ENCODE measurements at regions not wholly inside any gene's neighbourhood (a gene's known extent, or its start where the extent isn't known, plus 50 kb on each side); places are given as distances from the start of the nearest gene placed in this dataset.

GRCh38 chr3:98985431-98985830 lies 83.9 kb upstream of the DCBLD2 start:
- DNase-seq (ENCODE audit: low read depth in 1 of 2, low spot score in 2 of 2), result no peak
- Histone ChIP-seq H3K9me3 (replicated peaks) (no peaks in the 10 kb centered on the region), H3K36me3 (no peaks in the 10 kb centered on the region), H3K27ac (no peak overlapping the region), H3K27me3 (replicated peaks) (no peaks in the 10 kb centered on the region), H3K4me3 (no peak overlapping the region), H3K4me1 (replicated peaks) (peaks cover 28% of the 10 kb centered on the region)

DNA sequence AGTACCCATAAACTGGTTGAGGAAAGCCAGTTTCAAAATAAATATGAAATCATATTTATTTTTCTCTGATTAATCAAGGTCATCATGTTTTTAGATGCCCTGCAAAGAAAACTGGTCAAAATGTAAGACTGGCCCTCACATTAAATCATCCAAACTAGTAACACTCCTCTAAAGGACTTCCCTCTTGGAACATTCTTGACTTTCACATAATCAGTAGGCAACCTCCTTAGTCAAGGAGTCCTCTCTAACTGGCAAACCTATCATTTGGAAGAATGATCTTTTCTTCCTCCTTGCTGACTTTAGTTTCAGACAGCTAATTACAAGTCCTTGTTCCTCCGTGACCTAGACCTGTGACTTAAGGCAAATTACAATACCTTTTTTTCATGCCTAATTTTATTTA lies 82.5 kb upstream of the DCBLD2 start:
- H3K4me1 ChIP-seq (replicated peaks), result peaks cover 31% of the 10 kb centered on the region

GRCh38 chr3:98982351-98982750 lies 80.9 kb upstream of the DCBLD2 start:
- peaks cover 48% of the 10 kb centered on the region for H3K4me1 ChIP-seq (replicated peaks)

More for the DNA sequence above, 82.5 kb upstream of the DCBLD2 start:
- Histone ChIP-seq H3K27me3 (replicated peaks) (no peaks in the 10 kb centered on the region), H3K27ac (no peak overlapping the region), H3K9me3 (replicated peaks) (no peaks in the 10 kb centered on the region), H3K36me3 (no peaks in the 10 kb centered on the region), H3K4me3 (no peak overlapping the region)
- DNase-seq (ENCODE audit: low read depth in 1 of 2, low spot score in 2 of 2), result no peak

DNA sequence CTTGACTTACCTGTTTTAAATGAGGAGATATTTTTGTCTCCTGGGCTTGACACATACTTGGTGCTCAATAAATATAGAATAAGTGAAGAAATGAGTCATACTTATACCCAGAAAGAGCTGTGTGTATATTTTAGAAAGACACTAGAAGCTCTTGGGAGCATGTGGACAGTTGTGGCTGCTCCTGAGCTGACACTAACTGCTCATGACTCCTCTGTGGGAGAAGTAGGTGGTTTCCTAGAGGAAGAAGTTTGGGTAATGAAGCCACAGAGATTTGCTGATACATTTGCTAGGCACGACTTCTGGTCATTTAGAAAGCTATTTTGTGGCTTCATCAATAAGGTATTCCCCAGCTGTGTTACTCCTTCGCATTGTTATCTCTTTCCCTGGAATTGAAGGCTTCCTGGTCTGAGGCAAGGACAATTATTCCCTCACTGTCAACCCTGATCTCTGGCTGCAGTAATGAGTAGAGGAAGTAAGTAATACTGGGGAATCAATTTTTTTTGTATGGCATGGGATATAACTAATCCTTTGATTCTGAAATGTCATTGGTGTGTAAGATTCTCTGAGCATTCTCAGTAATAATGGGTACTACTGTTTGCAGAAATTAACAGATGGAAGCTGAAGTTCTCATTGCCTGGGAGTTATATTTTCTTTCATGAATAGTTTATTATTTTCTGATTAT lies 79.6 kb upstream of the DCBLD2 start:
- no peak overlapping the region for H3K4me3 ChIP-seq
- no peaks in the 10 kb centered on the region for H3K27me3 ChIP-seq (replicated peaks)
- H3K9me3 ChIP-seq (replicated peaks), result no peaks in the 10 kb centered on the region
- no peaks in the 10 kb centered on the region for H3K36me3 ChIP-seq
- peaks cover 51% of the 10 kb centered on the region for H3K4me1 ChIP-seq (replicated peaks)
- H3K27ac ChIP-seq, result peak overlapping the region; percentile 28; the same call in 1 of the 2 replicates
- peak in 1 of 2 experiments; percentile 22 for DNase-seq (ENCODE audit: low read depth in 1 of 2, low spot score in 2 of 2)

More at GRCh38 chr3:98982351-98982750, 80.9 kb upstream of the DCBLD2 start:
- no peaks in the 10 kb centered on the region for H3K27me3 ChIP-seq (replicated peaks)
- no peaks in the 10 kb centered on the region for H3K9me3 ChIP-seq (replicated peaks)
- no peak overlapping the region for H3K4me3 ChIP-seq
- H3K27ac ChIP-seq, result no peak overlapping the region
- DNase-seq (ENCODE audit: low read depth in 1 of 2, low spot score in 2 of 2), result no peak
- no peaks in the 10 kb centered on the region for H3K36me3 ChIP-seq

DNA sequence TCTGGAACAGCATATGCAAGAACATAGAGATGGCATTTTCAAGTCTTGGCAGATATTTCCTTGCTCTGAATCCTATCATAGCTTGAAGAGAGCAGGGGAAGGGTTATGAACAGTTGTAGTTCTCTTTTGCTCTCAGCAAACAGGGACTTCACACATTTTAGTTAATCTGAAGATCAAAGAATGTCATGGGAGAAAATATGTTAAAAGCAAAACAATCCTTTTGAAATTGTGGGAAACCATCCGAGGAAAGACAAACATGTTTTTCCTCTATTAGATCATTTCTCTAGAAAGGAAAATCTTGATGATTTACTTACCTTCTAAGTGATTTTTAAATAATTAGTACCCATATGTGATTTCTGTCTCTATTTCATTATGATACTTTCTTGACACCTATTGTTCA lies 77.8 kb upstream of the DCBLD2 start:
- Histone ChIP-seq H3K9me3 (replicated peaks) (no peaks in the 10 kb centered on the region), H3K27me3 (replicated peaks) (no peaks in the 10 kb centered on the region), H3K4me1 (replicated peaks) (peaks cover 44% of the 10 kb centered on the region), H3K36me3 (no peaks in the 10 kb centered on the region), H3K4me3 (no peak overlapping the region), H3K27ac (no peak overlapping the region)
- no peak for DNase-seq (ENCODE audit: low read depth in 1 of 2, low spot score in 2 of 2)

DNA sequence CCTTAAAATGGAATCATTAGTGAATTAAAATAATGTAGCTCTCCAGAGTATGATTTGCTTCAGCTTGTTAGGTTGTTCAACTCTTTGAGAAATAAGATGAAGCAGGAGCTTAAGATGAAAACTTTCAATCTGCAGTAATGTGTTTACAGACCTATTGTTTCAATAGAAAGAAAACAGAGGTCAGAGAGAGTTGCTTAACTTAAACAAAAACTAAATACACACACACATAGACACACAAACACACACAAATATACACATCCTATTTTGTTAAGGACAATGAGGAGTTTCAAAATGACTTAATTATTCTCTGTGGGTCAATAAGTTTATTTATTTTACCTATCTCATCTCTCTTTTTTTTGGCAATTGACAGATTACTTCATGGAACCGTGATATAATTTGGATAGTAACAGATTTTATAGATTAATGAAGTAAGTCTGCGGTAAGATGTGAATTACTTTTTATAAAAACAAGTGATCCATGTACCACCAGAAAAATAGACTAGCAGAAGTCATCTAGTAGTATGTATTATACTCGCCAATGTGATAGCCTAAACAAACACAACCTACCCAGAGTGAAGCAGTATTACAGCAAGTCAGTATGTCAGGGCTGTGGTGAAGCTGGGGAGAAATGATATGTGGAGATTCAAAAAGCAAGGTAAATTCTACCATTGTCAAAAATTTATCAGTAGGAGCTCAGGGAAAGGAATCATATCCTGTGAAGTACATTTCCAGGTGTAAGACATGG lies 76.7 kb upstream of the DCBLD2 start:
- Histone ChIP-seq H3K4me3 (no peak overlapping the region), H3K9me3 (replicated peaks) (no peaks in the 10 kb centered on the region), H3K4me1 (replicated peaks) (peaks cover 40% of the 10 kb centered on the region), H3K36me3 (no peaks in the 10 kb centered on the region), H3K27ac (peak overlapping the region; percentile 75), H3K27me3 (replicated peaks) (no peaks in the 10 kb centered on the region)
- DNase-seq (ENCODE audit: low read depth in 1 of 2, low spot score in 2 of 2), result peak in 1 of 2 experiments; percentile 19

DNA sequence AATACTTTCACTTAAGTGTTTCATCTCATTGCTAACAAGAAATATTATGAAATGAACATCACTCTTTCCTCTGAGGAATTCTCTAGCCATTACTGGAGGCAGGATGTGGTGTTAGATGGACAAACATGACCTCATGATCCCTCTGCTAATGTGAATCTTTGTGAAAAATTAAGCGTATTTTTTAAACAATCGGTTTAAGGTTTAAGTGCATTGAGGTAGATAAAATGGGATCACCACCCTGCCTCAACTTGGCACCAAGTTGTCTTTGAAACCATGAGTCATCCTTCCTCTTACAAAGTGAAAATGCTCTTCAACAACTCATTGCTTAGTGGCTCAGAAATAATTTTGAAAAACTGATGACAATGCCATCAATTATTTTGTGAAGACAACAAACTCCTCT lies 76.0 kb upstream of the DCBLD2 start:
- DNase-seq (ENCODE audit: low read depth in 1 of 2, low spot score in 2 of 2), result peak; percentile 56 to 63
- Histone ChIP-seq H3K9me3 (replicated peaks) (no peaks in the 10 kb centered on the region; the same call in 1 of the 2 replicates), H3K4me3 (no peak overlapping the region), H3K27ac (peak overlapping the region; percentile 75), H3K4me1 (replicated peaks) (peaks cover 41% of the 10 kb centered on the region), H3K36me3 (no peaks in the 10 kb centered on the region), H3K27me3 (replicated peaks) (no peaks in the 10 kb centered on the region)

- no peaks in the 10 kb centered on the region for H3K36me3 ChIP-seq
- H3K9me3 ChIP-seq (replicated peaks), result no peaks in the 10 kb centered on the region; the same call in 1 of the 2 replicates
- no peaks in the 10 kb centered on the region for H3K27me3 ChIP-seq (replicated peaks)
- DNase-seq (ENCODE audit: low read depth in 1 of 2, low spot score in 2 of 2), result no peak
- H3K4me3 ChIP-seq, result no peak overlapping the region
- H3K4me1 ChIP-seq (replicated peaks), result peaks cover 51% of the 10 kb centered on the region
- no peak overlapping the region for H3K27ac ChIP-seq
These were observed 72.9 kb upstream of the DCBLD2 start for GRCh38 chr3:98974442-98974841.

DNA sequence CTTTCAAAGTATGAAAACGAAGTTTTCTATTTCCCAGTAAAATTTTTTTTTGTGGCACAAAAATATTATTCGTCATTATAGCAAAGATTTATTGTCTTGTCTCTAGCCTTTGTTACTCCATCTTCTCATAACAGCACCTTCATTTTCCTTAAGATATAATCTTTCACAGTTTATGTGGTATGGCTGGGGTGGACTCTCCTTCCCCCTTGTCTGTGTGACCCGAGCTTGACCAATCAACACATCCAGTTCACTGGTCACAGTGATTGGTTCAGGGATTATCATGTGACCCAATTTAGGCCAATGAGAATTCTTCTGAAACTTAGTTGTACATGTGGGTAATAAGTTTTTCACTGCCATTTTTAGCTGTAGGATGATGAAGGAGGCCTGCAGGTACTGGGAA lies 71.2 kb upstream of the DCBLD2 start:
- Histone ChIP-seq H3K9me3 (replicated peaks) (no peaks in the 10 kb centered on the region; the same call in 1 of the 2 replicates), H3K36me3 (no peaks in the 10 kb centered on the region), H3K4me3 (no peak overlapping the region), H3K27me3 (replicated peaks) (no peaks in the 10 kb centered on the region), H3K4me1 (replicated peaks) (peaks cover 35% of the 10 kb centered on the region), H3K27ac (peak overlapping the region; percentile 83)
- DNase-seq (ENCODE audit: low read depth in 1 of 2, low spot score in 2 of 2), result no peak

DNA sequence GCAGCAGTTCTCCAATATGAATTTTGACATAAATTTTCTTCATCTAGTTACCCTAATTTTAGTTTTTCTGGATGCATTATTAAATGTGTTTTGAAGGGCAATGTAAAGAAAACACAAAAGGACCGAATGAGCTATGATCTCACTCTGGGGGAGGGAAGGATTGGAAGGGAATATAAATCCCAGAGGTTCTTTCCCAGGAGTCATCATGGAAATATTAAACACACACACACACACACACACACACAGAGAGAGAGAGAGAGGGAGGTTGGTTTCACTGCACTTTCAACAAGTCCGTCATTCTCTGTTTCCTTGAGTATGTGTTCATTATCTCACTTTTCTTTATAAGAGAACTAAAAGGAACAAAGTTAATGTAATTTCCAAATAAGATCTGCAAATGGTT lies 70.7 kb upstream of the DCBLD2 start:
- Histone ChIP-seq H3K9me3 (replicated peaks) (no peaks in the 10 kb centered on the region; the same call in 1 of the 2 replicates), H3K27me3 (replicated peaks) (no peaks in the 10 kb centered on the region), H3K36me3 (no peaks in the 10 kb centered on the region), H3K4me1 (replicated peaks) (peaks cover 30% of the 10 kb centered on the region), H3K4me3 (no peak overlapping the region), H3K27ac (peak overlapping the region; percentile 83)
- DNase-seq (ENCODE audit: low read depth in 1 of 2, low spot score in 2 of 2), result peak; percentile 57 to 86

DNA sequence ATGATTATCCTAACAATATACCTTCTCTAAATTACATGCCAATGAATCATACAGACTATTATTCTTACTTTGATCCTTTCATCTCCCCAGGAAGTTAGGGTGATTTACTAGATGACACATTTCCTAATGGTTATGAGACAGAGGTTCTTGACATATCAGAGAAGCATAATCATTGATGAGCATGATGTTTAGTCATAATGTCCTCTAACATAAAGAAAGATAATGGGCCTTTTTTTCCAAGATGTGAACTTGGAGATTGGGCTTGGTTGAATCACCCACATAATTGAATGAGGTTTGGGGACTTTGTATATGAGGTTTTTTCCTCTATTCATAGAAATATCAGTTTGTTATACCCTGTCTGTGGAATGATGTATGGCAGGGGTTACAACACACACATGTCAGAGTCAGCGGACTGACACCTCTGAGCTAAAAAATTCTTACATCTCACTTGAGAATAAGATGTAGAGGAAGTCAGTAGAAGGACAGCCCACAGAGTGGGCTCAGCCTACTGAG lies 69.7 kb upstream of the DCBLD2 start:
- H3K4me1 ChIP-seq (replicated peaks), result peaks cover 31% of the 10 kb centered on the region
- no peak overlapping the region for H3K4me3 ChIP-seq
- peak; percentile 47 to 72 for DNase-seq (ENCODE audit: low read depth in 1 of 2, low spot score in 2 of 2)

DNA sequence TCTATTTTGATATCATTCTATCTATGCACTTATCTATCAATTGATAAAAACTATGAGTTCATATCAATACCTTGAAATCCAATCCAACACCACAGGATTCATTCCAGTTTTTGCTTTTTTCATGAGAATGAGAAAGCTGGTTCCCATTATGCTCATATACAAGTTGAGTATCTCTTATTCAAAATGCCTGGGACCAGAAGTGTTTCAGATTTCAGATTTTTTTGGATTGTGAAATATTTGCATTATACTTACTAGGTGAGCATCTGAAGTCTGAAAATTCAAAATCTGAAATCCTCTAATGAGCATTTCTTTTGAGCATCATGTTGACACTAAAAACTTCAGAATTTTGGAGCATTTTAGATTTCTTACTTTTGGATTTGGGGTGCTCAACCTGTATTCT lies 67.8 kb upstream of the DCBLD2 start:
- DNase-seq (ENCODE audit: low read depth in 1 of 2, low spot score in 2 of 2), result no peak
- no peaks in the 10 kb centered on the region; the same call in 1 of the 2 replicates for H3K9me3 ChIP-seq (replicated peaks)
- H3K4me1 ChIP-seq (replicated peaks), result peaks cover 31% of the 10 kb centered on the region
- no peak overlapping the region for H3K4me3 ChIP-seq
- H3K36me3 ChIP-seq, result no peaks in the 10 kb centered on the region
- H3K27ac ChIP-seq, result no peak overlapping the region
- H3K27me3 ChIP-seq (replicated peaks), result no peaks in the 10 kb centered on the region

More for the DNA sequence above, 69.7 kb upstream of the DCBLD2 start:
- H3K27me3 ChIP-seq (replicated peaks), result no peaks in the 10 kb centered on the region
- H3K36me3 ChIP-seq, result no peaks in the 10 kb centered on the region
- no peaks in the 10 kb centered on the region; the same call in 1 of the 2 replicates for H3K9me3 ChIP-seq (replicated peaks)
- peak overlapping the region; percentile 83 for H3K27ac ChIP-seq

GRCh38 chr3:98968824-98969223 lies 67.3 kb upstream of the DCBLD2 start:
- H3K27ac ChIP-seq, result no peak overlapping the region
- no peak overlapping the region for H3K4me3 ChIP-seq
- H3K36me3 ChIP-seq, result no peaks in the 10 kb centered on the region
- H3K9me3 ChIP-seq (replicated peaks), result no peaks in the 10 kb centered on the region; the same call in 1 of the 2 replicates
- H3K27me3 ChIP-seq (replicated peaks), result no peaks in the 10 kb centered on the region
- DNase-seq (ENCODE audit: low read depth in 1 of 2, low spot score in 2 of 2), result no peak
- peaks cover 31% of the 10 kb centered on the region for H3K4me1 ChIP-seq (replicated peaks)

- no peaks in the 10 kb centered on the region for H3K27me3 ChIP-seq (replicated peaks)
- no peaks in the 10 kb centered on the region; the same call in 1 of the 2 replicates for H3K9me3 ChIP-seq (replicated peaks)
- no peak overlapping the region for H3K4me3 ChIP-seq
- peaks cover 31% of the 10 kb centered on the region for H3K4me1 ChIP-seq (replicated peaks)
- no peaks in the 10 kb centered on the region for H3K36me3 ChIP-seq
- no peak overlapping the region for H3K27ac ChIP-seq
- no peak for DNase-seq (ENCODE audit: low read depth in 1 of 2, low spot score in 2 of 2)
These were observed 66.9 kb upstream of the DCBLD2 start for GRCh38 chr3:98968347-98968746.

All from SJSA1 (cell line).